Fibroblast of villous mesenchyme (primary cell): ENCODE measurements at regions not wholly inside any gene's neighbourhood (a gene's known extent, or its start where the extent isn't known, plus 50 kb on each side); places are given as distances from the start of the nearest gene placed in this dataset.
"Not testable (repeated sequence)": the region's sequence is repeated elsewhere in the genome, so short reads cannot be mapped to it uniquely, and the experiment has no call there.

ENCODE experiments used
- DNase-seq: peaks from one replicate; pipeline ENCODE4 v3.0.0-alpha.2; 2010; ENCODE audit warnings: low read depth
- H3K4me3 ChIP-seq: 2 replicates; pipeline ENCODE4 v1.5.1; 2011; ENCODE audit warnings: low read depth, mild to moderate bottlenecking, low read length
- TF ChIP-seq, protein P1 (sequence below): IDR thresholded peaks from 2 replicates; pipeline ENCODE4 v1.5.1; 2012; ENCODE audit warnings: low read depth, mild to moderate bottlenecking, low read length; ENCODE audit not compliant: insufficient read depth

DNA sequence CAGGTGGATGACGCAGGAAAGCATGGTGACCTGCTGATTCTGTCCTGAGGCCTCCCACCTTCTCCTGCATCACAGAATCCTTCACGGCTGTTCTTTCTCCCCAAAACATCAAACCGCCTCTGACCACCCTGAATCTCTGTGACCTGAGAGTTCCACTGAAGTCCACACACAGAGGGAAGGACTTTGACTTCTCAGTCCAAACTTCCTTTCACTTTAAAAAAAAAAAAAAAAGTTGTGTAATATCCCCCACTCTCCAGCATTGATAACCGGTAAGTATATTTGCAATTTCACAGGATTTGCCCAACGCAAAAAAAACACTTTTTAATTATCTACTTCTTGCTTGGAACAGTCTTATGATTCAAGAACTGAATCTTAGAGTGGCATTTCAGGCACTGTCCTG lies 259.5 kb upstream of the IRS2 start:
- TF ChIP-seq, protein P1, sequence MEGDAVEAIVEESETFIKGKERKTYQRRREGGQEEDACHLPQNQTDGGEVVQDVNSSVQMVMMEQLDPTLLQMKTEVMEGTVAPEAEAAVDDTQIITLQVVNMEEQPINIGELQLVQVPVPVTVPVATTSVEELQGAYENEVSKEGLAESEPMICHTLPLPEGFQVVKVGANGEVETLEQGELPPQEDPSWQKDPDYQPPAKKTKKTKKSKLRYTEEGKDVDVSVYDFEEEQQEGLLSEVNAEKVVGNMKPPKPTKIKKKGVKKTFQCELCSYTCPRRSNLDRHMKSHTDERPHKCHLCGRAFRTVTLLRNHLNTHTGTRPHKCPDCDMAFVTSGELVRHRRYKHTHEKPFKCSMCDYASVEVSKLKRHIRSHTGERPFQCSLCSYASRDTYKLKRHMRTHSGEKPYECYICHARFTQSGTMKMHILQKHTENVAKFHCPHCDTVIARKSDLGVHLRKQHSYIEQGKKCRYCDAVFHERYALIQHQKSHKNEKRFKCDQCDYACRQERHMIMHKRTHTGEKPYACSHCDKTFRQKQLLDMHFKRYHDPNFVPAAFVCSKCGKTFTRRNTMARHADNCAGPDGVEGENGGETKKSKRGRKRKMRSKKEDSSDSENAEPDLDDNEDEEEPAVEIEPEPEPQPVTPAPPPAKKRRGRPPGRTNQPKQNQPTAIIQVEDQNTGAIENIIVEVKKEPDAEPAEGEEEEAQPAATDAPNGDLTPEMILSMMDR, result no peak
- no peak for DNase-seq
- no peak overlapping the region for H3K4me3 ChIP-seq

DNA sequence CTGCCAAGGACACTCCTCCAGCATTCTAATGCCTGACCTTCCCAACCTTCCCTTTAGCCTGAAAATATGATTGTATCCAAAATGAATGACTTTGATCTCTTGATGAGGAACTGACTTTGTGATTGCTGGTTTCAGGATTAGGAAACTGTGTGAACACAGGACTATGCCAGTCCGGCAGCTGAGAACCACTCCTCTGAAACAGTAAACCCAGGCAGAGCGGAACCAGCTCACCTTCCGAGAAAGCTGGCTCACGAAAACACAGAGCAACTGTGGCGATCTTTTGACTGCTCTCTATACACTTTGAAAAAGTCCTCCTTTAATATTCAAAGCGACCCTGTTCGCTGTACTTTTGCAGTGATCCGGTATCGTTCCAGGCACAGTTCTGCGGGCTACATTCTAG lies 258.8 kb upstream of the IRS2 start:
- no peak for DNase-seq
- H3K4me3 ChIP-seq, result no peak overlapping the region
- TF ChIP-seq, protein P1, result no peak

DNA sequence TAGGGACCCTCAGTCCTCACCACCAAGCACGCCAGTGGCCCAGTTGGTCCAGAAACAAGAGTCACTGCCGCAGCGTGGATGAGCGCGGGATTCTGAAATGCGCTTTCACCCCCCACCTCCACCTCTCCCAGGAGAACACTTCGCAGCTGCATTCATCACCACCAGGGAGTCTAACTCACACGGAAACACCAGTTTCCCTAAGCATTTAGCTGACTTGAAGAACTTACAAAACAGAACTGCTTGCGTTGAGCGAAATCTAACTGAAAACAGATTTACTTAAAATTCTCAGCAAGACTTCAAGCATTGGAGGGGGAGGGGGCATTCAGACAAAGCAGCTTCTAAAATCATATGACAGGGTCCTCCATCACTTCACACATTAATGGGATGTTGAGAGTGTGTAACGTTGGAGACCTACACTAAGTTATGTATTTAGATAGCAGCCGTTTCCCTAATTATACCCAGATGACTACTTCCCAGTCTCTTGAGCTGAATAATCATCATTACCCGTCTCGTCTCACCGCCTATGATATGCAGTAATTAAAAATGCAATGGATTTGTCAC lies 258.2 kb upstream of the IRS2 start:
- TF ChIP-seq, protein P1, result peak; percentile 6

DNA sequence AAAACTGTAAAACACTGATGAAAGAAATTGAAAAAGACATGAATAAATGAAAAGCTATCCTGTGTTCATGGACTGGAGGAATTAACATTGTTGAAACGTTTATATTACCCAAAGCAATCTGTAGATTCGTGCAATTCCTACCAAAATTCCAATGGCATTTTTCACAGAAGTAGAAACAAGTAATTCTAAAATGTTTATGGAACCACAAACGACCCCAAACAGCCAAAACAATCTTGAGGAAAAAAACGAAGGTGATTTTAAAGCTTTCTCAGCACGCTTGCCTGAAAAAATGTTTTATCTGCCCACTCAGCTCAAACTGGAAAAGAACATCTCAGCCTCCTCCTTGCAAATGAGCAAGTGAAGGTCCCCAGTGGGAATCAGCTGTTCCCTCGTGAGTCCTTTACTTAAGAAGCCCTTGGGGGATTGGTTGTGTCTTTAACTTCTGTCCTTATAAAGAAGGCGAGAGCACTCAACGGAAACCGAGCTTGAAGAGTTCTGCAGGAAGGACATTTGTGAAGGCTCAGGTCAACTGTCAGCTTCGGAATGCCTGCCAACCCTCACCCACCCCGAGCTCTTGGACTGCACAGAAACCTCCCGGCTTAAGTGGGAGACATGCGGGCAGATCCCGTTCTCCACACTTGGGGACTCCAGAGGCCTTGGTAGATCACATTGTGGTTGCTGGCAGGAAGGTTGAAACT lies 256.0 kb upstream of the IRS2 start:
- no peak overlapping the region for H3K4me3 ChIP-seq
- peak; percentile 56 for DNase-seq
- TF ChIP-seq, protein P1, result no peak

More for the DNA sequence above, 258.2 kb upstream of the IRS2 start:
- H3K4me3 ChIP-seq, result no peak overlapping the region
- DNase-seq, result peak; percentile 23

DNA sequence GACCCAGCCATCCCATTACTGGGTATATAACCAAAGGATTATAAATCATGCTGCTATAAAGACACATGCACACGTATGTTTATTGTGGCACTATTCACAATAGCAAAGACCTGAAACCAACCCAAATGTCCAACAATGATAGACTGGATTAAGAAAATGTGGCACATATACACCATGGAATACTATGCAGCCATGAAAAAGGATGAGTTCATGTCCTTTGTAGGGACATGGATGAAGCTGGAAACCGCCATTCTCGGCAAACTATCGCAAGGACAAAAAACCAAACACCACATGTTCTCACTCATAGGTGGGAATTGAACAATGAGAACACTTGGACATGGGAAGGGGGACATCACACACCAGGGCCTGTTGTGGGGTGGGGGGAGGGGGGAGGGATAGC lies 255.3 kb upstream of the IRS2 start:
- DNase-seq, H3K4me3 ChIP-seq: not testable (repeated sequence)

DNA sequence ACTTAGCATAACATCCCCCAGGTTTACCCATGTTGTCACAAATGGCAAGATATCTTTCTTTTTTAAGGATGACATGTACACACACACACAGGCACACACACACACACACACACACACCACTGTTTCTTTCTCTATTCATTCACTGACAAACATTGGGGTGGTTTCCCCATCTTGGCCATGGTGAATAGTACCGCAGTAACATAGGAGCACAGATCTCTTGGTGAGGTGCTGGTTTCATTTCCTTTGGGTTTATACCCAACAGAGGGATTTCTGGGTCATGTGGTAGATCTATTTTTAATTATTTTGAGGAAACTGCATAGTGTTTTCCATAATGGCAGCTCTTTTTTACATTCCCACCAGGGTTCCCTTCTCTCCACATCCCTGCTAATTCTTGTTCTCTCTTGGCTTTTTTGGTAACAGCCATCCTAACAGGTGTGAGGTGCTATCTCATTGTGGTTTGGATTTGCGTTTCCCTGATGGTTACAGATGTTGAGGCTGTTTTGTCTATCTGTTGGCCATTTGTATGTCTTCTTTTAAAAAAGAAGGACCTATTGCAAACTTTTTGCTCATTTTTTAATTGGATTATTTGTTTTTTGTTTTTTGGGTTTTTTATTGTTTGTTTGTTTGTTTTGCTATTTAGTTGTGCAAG lies 251.7 kb upstream of the IRS2 start:
- H3K4me3 ChIP-seq, result no peak overlapping the region
- DNase-seq, result no peak
- TF ChIP-seq, protein P1, result no peak

DNA sequence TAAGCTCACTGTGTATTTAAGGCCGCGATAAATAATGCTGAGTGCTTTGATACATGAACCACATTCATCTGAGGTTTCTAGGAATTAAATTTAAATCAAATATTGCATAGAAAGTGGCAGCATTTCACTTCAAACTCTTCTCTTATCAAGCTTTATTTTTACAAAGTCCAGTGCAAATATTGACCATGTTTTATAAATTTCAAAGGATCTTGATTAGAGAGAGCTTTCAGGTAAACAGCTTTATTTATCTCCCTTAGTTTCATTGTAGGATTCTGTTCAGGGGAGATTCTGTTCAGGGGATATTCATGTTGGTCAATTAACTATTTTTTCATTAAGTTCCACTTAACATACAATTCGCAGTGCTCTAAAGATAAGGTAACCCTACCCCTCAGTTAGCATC lies 249.7 kb upstream of the IRS2 start:
- no peak overlapping the region for H3K4me3 ChIP-seq
- no peak for DNase-seq
- TF ChIP-seq, protein P1, result no peak
